A549 (cell line): ENCODE measurements at regions not wholly inside any gene's neighbourhood (a gene's known extent, or its start where the extent isn't known, plus 50 kb on each side); places are given as distances from the start of the nearest gene placed in this dataset.

Source experiments
- ATAC-seq, 2 experiments: fragments of 200-7000 bp in 1 of 2; fragments of >200 bp in 1 of 2; cut with Nextera tagmentation in 1 of 2; cut with Tn5 transposase in 1 of 2; 3 replicates each; pipeline versions ENCODE4 v1.8.0 to v1.9.1; 2018 to 2020; ENCODE audit warnings: mild to moderate bottlenecking in 1 of 2, moderate library complexity in 1 of 2
- CTCF ChIA-PET: fragments of 300-600 bp; sonication (Branson Sonifier 250); formaldehyde crosslinking; extraction: SDS; loops from one replicate; lab custom pipeline; 2021; ENCODE audit warnings: antibody characterized with exemption, inconsistent platforms; lab: Yijun Ruan, JAX
- POLR2A ChIA-PET: fragments of 350-600 bp; formaldehyde crosslinking; extraction: SDS; loops from one replicate; lab custom pipeline; 2021; ENCODE audit warnings: antibody characterized with exemption, inconsistent platforms; lab: Yijun Ruan, JAX
- DNase-seq, 2 experiments: peaks; one replicate each; pipeline versions ENCODE4 v3.0.0 to v3.0.0-alpha.2; 2011 to 2016; ENCODE audit warnings: low read depth in 1 of 2, low spot score in 1 of 2
- FAIRE-seq: peaks from 2 replicates; lab custom pipeline; 2011; peaks lifted over from hg19 to GRCh38; lab: Jason Lieb, UNC
- H3K27ac ChIP-seq, 2 experiments: fragments of >200 bp; sonication (Bioruptor Twin); formaldehyde crosslinking; 3 replicates each; pipeline ENCODE4 v1.5.1; 2016 to 2017
- H3K4me1 ChIP-seq: fragments of >200 bp; sonication (Bioruptor Twin); formaldehyde crosslinking; 3 replicates; pipeline ENCODE4 v1.6.1; 2016
- H3K4me2 ChIP-seq: fragments of >200 bp; sonication (Bioruptor Twin); formaldehyde crosslinking; 3 replicates; pipeline ENCODE4 v1.6.1; 2016
- H3K4me3 ChIP-seq: fragments of >200 bp; sonication (Bioruptor Twin); formaldehyde crosslinking; 3 replicates; pipeline ENCODE4 v1.5.1; 2016
- H3K9me3 ChIP-seq: fragments of >200 bp; sonication (Bioruptor Twin); formaldehyde crosslinking; 3 replicates; pipeline ENCODE4 v1.6.1; 2016
- ATOH8 ChIP-seq: fragments of 250-450 bp; sonication (Bioruptor Pico); IDR thresholded peaks from 2 replicates; pipeline ENCODE4 v1.5.0; 2020; ENCODE audit warnings: low read depth, mild to moderate bottlenecking, moderate library complexity
- CHD2 ChIP-seq: fragments of 150-350 bp; IDR thresholded peaks from 2 replicates; pipeline ENCODE4 v1.6.1; 2014; ENCODE audit warnings: low read length; ENCODE audit not compliant: partially characterized antibody
- CHD4 ChIP-seq: fragments of 200-600 bp; sonication (generic); IDR thresholded peaks from 2 replicates; pipeline ENCODE4 v1.6.1; 2016; ENCODE audit warnings: antibody characterized with exemption, mild to moderate bottlenecking, borderline replicate concordance
- E2F6 ChIP-seq: IDR thresholded peaks from 2 replicates; pipeline ENCODE4 v1.6.1; 2012; ENCODE audit warnings: low read depth, borderline replicate concordance
- EHF ChIP-seq: fragments of 250-450 bp; sonication (Bioruptor Pico); IDR thresholded peaks from 2 replicates; pipeline ENCODE4 v1.5.0; 2020; ENCODE audit warnings: mild to moderate bottlenecking
- EP300 ChIP-seq, 2 experiments: fragments of >200 bp; sonication (Bioruptor Twin); formaldehyde crosslinking; IDR thresholded peaks; 2 replicates in 1 of 2; 3 replicates in 1 of 2; pipeline ENCODE4 v1.6.1; 2016 to 2017
- ESRRA ChIP-seq: fragments of 150-350 bp; IDR thresholded peaks from 2 replicates; pipeline ENCODE4 v1.6.1; 2014; ENCODE audit warnings: mild to moderate bottlenecking, low read length, borderline replicate concordance
- FOSL2 ChIP-seq, 2 experiments: fragments of 450-650 bp in 1 of 2; fragments of >200 bp in 1 of 2; sonication (Bioruptor Twin) in 1 of 2; formaldehyde crosslinking; IDR thresholded peaks; 2 replicates each; pipeline versions ENCODE4 v1.5.0 to v1.6.1; 2016 to 2020; ENCODE audit warnings: mild to moderate bottlenecking in 1 of 2, moderate library complexity in 1 of 2
- FOXS1 ChIP-seq: fragments of 250-450 bp; sonication (Bioruptor Pico); IDR thresholded peaks from 2 replicates; pipeline ENCODE4 v1.5.0; 2020; ENCODE audit warnings: mild to moderate bottlenecking, moderate library complexity
- GATA3 ChIP-seq: IDR thresholded peaks from 2 replicates; pipeline ENCODE4 v1.6.1; 2012; ENCODE audit warnings: borderline replicate concordance
- HOXA7 ChIP-seq: fragments of 250-450 bp; sonication (Bioruptor Pico); IDR thresholded peaks from 2 replicates; pipeline ENCODE4 v1.5.0; 2020; ENCODE audit warnings: mild to moderate bottlenecking, moderate library complexity
- HOXB5 ChIP-seq: fragments of 250-450 bp; sonication (Bioruptor Pico); IDR thresholded peaks from 2 replicates; pipeline ENCODE4 v1.5.0; 2020; ENCODE audit warnings: mild to moderate bottlenecking, moderate library complexity
- JUN ChIP-seq, 2 experiments: fragments of >200 bp; sonication (Bioruptor Twin); formaldehyde crosslinking; IDR thresholded peaks; 2 replicates in 1 of 2; 3 replicates in 1 of 2; pipeline ENCODE4 v1.6.1; 2016 to 2017
- JUNB ChIP-seq: fragments of >200 bp; sonication (Bioruptor Twin); formaldehyde crosslinking; IDR thresholded peaks from 2 replicates; pipeline ENCODE4 v1.6.1; 2016
- KDM5A ChIP-seq: fragments of 200-600 bp; sonication (generic); IDR thresholded peaks from 2 replicates; pipeline ENCODE4 v1.6.1; 2016; ENCODE audit warnings: antibody characterized with exemption, mild to moderate bottlenecking
- MAZ ChIP-seq: fragments of 150-350 bp; IDR thresholded peaks from 2 replicates; pipeline ENCODE4 v1.6.1; 2014; ENCODE audit warnings: antibody characterized with exemption, low read depth, low read length, borderline replicate concordance
- NR3C1 ChIP-seq: fragments of >200 bp; sonication (Bioruptor Twin); formaldehyde crosslinking; IDR thresholded peaks from 3 replicates; pipeline ENCODE4 v1.6.1; 2017
- POLR2A ChIP-seq: IDR thresholded peaks from 2 replicates; pipeline ENCODE4 v1.6.1; 2012; ENCODE audit warnings: mild to moderate bottlenecking, low read length
- POLR2AphosphoS2 ChIP-seq: conservative IDR thresholded peaks from 2 replicates; pipeline ENCODE4 v1.6.1; 2012; ENCODE audit warnings: low read length, improper control_type of control experiment, inconsistent platforms
- RAD21 ChIP-seq, 2 experiments: fragments of >200 bp in 1 of 2; sonication (Bioruptor Twin) in 1 of 2; formaldehyde crosslinking in 1 of 2; IDR thresholded peaks in 1 of 2; conservative IDR thresholded peaks in 1 of 2; 2 replicates in 1 of 2; 3 replicates in 1 of 2; pipeline ENCODE4 v1.6.1; 2012 to 2018; ENCODE audit warnings: inconsistent platforms in 1 of 2
- RCOR1 ChIP-seq: fragments of 150-350 bp; IDR thresholded peaks from 2 replicates; pipeline ENCODE4 v1.6.1; 2014; ENCODE audit warnings: antibody characterized with exemption, low read length, low read depth
- RNF2 ChIP-seq: fragments of 200-600 bp; sonication (generic); IDR thresholded peaks from 2 replicates; pipeline ENCODE4 v1.6.1; 2016; ENCODE audit warnings: low read depth, mild to moderate bottlenecking, antibody characterized with exemption, moderate library complexity, borderline replicate concordance
- SREBF2 ChIP-seq: fragments of 450-650 bp; IDR thresholded peaks from 2 replicates; pipeline ENCODE4 v1.6.1; 2014; ENCODE audit warnings: mild to moderate bottlenecking, moderate library complexity
- TP53 ChIP-seq: fragments of 250-450 bp; sonication (Bioruptor Pico); IDR thresholded peaks from 2 replicates; pipeline ENCODE4 v1.5.0; 2021; ENCODE audit warnings: mild to moderate bottlenecking, moderate library complexity
- USF2 ChIP-seq: fragments of 450-650 bp; IDR thresholded peaks from 2 replicates; pipeline ENCODE4 v1.6.1; 2014; ENCODE audit warnings: antibody characterized with exemption
- ZC3H11A ChIP-seq: fragments of 450-650 bp; IDR thresholded peaks from 2 replicates; pipeline ENCODE4 v1.6.1; 2014; ENCODE audit warnings: antibody characterized with exemption, mild to moderate bottlenecking
- ZNF302 ChIP-seq: fragments of 250-450 bp; sonication (Bioruptor Pico); IDR thresholded peaks from 2 replicates; pipeline ENCODE4 v1.9.0; 2021; ENCODE audit warnings: inconsistent platforms, mild to moderate bottlenecking, moderate library complexity
- WGBS: methylation state at CpG from one replicate; pipeline ENCODE4 v1.1.6; 2017; ENCODE audit errors: missing lambda C conversion rate; 5-methylcytosine and 5-hydroxymethylcytosine counted together

- ChIA-PET CTCF (no interaction called here), POLR2A (no interaction called here)
- DNase-seq (no peak), ATAC-seq (no peak), FAIRE-seq (no peak)
- Histone ChIP-seq H3K4me1 (no peaks in the 10 kb centered on the region), H3K4me2 (no peak overlapping the region), H3K27ac (no peak overlapping the region), H3K9me3 (peaks cover 9% of the 10 kb centered on the region; the same call in 1 of the 3 replicates), H3K4me3 (no peak overlapping the region)
- TF ChIP-seq E2F6 (no peak), HOXB5 (CRISPR knock-in tag) (no peak), USF2 (no peak), ESRRA (no peak), EHF (CRISPR knock-in tag) (no peak), GATA3 (no peak), RCOR1 (no peak), KDM5A (no peak), HOXA7 (CRISPR knock-in tag) (no peak), TP53 (CRISPR knock-in tag) (no peak), ATOH8 (no peak), POLR2A (no peak), RNF2 (no peak), POLR2AphosphoS2 (no peak), JUNB (no peak), EP300 (IDR thresholded peaks at IDR 0.05) (no peak), NR3C1 (no peak), CHD4 (no peak)
- 54% methylated on average over 5 of the region's 10 CpGs for WGBS
Measured at GRCh38 chr5:180411948-180412347, 58.8 kb upstream of the GFPT2 start.

GRCh38 chr5:180414176-180414575 is 61.0 kb upstream of the GFPT2 start:
- no peak overlapping the region for H3K27ac ChIP-seq
- H3K4me1 ChIP-seq = no peaks in the 10 kb centered on the region
- no peak for ATAC-seq
- H3K9me3 ChIP-seq = peaks cover 9% of the 10 kb centered on the region; the same call in 1 of the 3 replicates
- no peak for FAIRE-seq
- no peak overlapping the region for H3K4me3 ChIP-seq
- no peak overlapping the region for H3K4me2 ChIP-seq
- TF ChIP-seq CHD2 (no peak), E2F6 (no peak), FOXS1 (CRISPR knock-in tag) (no peak), ZNF302 (CRISPR knock-in tag) (no peak), CHD4 (no peak), MAZ (no peak), RAD21 (conservative IDR thresholded peaks at IDR 0.05 in 1 of 2, IDR thresholded peaks at IDR 0.05 in 1 of 2) (no peak), KDM5A (no peak), JUN (IDR thresholded peaks at IDR 0.05) (no peak), ZC3H11A (no peak), SREBF2 (no peak), NR3C1 (no peak), GATA3 (no peak), RCOR1 (no peak), FOSL2 (IDR thresholded peaks at IDR 0.05) (no peak), FOSL2 (CRISPR knock-in tag; IDR thresholded peaks at IDR 0.05) (no peak), JUNB (no peak)
- no peak for DNase-seq
- WGBS = 53% methylated on average over 4 of the region's 4 CpGs
- ChIA-PET POLR2A (no interaction called here), CTCF (interaction anchor here (1.0 to 1.7 kb wide), 2 partner anchors 16 to 57 kb away, joined by 4 read pairs; no protein-coding TSS in a partner anchor)
